ENCODE measurements at regions not wholly inside any gene's neighbourhood (a gene's known extent, or its start where the extent isn't known, plus 50 kb on each side); places are given as distances from the start of the nearest gene placed in this dataset.
A peak's percentile ranks its signal among the peaks of the same experiment; 100 is the strongest.

DNA sequence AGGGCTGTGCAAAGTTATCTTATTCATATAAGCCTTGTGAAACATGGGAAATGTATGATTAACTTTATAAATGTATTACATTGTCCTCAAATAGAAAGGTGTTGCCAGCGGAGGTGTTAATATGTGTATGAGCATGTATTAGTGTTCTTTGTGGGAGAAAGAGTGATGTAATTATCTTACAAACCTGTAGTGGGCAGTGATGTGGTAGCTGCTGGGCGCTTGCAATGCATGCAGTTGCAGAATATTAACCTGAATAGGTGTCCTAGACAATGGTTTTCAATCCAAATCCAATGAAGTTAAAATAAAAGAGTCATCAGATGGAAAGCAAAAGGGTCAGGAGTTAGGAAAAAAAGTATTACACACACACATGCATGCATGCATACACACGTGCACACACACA lies 881.3 kb upstream of the CADM2 start:
- no peak for FAIRE-seq

DNA sequence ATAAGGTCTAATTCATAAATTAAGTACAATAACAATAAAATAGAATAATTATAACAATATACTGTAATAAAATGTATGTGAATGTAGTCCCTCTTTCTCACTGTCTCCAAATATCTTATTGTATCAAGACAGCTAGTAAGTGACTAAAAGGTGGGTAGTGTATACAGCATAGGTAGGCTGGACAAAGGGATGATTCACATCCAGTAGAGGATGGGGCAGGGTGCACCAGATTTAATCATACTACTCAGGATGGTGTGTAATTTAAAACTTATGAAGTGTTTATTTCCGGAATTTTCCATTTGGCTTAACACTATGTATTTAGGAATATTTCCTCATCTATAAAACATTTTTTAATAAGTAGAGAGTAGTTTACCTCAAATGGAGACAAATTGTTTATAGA lies 876.1 kb upstream of the CADM2 start:
- FAIRE-seq = no peak

DNA sequence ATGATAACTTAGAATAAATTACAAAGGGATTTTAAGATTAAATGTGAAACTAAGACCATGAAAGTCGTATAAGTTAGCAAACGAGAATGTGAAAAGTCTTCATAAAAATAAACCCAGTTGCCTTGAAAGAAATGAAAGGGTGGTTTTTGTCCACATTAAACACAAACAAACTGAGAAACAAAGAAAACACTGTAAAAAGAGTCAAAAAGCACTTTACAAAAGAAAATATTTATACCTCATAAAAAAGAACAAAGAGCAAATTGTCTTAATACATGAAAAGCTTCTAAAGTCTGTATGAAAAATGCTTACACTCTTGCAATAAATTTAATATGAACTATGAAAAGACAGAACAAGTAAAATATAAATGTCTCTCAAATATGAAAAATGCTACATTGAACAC lies 865.9 kb upstream of the CADM2 start:
- no peak for FAIRE-seq

DNA sequence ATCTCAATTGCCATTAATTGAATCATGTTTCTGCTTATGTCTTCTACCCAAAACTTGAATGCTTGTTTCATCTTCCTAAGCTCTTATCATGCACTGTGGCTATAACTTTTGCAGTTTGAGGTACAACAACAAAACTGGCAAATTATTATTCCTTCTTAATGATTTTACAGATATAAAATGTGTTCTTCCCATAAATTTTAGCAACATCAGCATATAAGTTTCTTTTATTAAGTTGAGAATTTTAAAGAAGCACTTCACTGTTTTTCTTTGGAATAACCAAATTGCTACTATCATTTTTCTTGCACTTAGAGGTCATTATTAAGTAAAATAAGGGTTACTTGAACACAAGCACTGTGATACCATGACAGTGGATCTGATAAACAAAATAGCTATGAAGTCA lies 862.6 kb upstream of the CADM2 start:
- FAIRE-seq = no peak

DNA sequence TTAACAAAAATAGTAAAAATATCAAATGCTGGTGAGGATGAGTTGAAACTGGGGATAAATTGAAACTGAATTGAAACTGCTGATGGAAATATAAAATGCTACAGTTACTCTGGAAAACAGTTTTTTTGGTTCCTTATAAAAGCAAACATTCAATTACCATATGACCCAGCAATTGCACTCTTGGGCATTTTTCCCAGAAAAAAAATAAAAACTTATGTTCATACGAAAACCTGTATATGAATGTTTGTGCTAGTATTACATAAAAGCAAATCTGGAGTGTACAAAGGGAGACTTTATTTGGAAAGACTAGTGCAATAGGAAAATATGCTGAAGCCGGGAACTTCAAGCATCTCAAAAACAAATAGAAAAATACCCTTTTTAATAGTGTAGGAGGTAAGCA lies 857.9 kb upstream of the CADM2 start:
- FAIRE-seq = peak; percentile 63

DNA sequence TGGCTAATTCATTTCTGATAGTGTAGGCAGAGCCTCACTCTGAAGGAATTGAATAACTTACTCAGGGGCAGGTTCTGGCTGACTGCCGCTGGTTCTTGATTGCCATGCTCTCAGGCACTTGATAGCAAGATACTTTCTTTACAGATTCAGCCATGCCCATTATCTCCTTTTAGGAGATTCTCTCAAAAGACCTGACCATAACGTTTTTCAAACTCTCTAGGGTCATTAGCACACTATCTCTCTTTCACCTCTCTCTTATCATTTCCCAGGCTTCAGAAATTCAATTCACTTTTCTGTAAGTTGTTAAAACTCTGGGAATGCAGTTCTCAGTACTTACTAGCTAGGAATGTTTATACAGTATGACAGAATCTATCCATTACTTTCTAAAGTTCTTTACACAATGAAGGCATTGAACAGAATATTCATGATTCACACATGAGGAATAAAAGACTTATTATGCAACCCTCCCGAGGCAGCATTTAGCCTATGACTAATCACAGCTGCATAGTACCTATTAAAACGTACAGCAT lies 850.3 kb upstream of the CADM2 start:
- peak; percentile 99 for FAIRE-seq

DNA sequence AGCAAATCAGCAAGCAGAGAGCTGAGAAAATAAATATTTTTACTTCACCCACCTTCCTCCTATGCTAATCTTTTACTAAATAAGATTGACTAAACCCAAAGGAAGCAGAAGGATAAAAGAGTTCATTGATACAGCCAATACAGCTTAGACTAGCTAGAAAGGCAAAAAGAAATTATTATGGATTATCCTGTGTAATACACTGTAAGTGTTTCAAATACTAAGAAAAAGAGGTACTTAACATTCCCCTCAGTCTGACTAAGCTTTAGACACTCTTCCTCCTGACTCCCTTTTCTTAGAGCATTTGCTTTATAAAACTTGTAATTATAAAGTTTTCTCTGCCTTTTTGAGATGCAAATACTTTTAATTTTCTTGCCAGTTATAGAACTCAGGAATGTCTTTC lies 848.9 kb upstream of the CADM2 start:
- FAIRE-seq = no peak

DNA sequence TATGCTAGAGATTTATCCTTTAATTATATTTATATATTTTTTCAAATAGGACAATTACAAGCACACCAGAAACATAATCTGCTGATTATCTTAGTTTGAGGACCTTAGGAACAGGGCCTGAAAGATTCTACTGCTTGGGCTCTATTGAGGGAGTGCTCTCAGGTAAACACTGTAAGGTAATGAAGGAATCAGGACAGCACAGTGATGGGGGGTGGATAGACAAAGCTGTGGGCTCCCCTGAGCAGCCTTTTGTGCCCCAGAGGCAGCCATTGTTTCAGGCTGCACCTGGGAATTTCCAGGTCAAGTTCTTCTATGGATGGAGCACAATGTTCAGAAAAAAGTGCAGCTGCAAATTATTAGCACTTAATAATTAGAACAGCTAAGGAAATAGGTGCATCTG lies 848.0 kb upstream of the CADM2 start:
- FAIRE-seq = no peak

DNA sequence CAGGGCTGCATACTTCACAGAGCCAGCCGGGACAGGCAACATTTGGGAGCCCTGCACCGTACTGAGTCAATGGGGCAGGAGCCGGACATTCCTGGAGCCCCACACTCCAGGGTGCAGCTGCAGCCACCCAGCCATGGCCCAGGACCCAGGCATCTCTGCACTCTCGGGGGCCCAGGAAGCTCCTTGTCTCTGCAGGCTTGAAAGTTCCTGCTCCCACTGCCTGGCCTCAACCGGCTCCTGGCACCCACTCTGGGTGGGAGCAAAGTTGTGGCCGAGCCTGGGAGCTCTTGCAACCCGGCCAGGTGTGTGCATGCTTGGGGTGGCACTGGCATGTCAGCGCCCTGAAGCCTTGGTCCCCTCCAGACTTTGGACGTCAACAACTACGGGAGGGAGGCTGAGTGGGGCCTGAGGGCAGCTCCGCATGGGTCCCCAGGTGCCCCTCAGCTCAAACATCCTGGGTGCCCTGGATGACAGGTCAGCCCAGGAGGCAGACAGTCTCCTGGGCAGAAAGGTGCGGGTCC lies 833.5 kb upstream of the CADM2 start:
- FAIRE-seq = no peak

DNA sequence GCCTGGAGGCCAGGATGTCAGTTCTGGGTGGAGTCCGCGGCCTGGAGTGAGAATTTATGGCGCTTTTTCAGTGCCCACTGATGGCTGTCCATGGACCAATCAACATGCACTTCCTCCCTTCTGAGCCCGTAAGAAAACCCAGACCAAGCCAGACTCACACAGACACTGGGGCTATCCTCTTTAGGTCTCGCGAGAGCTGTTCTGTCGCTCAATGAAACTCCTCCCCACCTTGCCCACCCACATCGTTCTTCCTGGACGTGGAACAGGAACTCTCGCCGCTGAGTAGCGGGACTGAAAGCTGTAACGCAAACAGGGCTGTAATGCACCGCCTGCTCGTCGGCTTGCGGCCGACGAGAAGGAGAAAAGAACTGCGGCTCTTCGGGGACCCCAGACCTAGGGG lies 833.0 kb upstream of the CADM2 start:
- no peak for FAIRE-seq

DNA sequence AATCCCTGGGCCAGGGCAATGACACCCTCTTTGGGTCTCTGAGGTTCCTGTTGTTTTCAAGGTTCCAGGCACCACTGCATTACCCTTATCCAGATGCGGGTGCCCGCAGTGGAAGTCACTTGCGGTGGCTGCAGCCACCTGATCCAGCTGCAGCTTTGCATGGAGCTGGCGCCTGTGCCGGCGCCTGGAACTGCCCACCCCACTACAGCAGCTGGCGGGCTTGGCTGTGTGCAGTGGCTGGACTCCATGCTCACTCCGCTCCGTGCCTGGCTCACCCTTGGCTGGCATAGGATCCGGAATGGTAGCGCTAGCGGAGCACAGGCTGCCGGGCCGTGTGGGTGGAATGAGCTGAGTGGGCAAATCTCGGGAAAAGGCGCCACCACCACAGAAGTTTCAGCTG lies 832.6 kb upstream of the CADM2 start:
- no peak for FAIRE-seq

DNA sequence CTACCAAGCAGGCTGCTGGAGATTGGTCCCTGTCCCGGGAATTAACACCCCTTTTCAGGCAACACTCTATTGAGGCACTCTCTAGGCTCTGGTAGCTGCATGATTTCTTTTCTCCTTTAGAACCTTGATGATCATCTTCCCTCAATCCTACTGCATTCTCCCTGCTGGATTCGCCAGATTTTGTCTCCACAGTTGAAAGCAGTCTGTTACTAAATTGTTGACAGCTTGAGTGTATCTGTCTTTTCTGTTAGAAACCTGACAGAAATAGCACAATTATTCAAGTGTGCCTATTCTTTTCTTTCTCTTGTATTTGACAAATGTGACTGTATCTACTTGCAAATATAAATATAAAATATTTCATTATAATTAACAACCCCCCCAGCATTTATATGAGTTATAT lies 830.8 kb upstream of the CADM2 start:
- FAIRE-seq = no peak

DNA sequence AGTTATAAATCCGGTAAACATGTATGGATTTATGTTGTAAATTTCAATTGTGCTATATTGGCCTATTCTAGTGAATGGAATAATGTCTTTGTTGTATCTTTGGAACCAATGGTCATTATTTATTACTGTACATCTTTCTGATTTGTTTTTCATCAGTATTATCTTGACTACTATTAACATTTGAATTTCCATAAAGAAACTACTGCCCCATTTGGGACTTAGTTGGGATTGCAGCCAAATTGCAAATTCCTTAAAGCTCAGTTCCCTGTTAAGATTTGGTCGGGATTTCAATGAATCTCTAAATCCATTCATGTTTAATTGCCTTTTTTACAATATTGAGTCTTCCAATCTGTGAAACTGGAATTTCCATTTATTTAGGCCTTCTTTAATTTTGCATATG lies 822.4 kb upstream of the CADM2 start:
- no peak for FAIRE-seq

DNA sequence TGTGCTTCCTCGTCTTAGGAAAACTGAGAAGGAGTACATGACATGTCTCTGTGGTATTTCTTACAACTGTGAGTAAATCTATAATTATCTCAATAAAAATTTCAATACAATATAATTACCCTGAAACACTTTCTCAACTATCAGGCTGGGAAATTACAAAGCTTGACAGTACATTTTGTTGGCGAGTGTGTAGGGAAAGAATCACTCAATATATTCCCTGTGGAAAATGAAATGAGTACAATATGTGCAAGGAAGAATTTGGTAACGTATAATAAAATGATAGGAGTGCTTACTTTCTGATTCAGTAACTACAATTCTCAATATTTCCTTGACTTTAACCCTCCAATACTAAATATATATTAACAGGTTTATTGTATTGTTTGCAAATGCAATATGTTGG lies 818.2 kb upstream of the CADM2 start:
- FAIRE-seq = peak; percentile 56

DNA sequence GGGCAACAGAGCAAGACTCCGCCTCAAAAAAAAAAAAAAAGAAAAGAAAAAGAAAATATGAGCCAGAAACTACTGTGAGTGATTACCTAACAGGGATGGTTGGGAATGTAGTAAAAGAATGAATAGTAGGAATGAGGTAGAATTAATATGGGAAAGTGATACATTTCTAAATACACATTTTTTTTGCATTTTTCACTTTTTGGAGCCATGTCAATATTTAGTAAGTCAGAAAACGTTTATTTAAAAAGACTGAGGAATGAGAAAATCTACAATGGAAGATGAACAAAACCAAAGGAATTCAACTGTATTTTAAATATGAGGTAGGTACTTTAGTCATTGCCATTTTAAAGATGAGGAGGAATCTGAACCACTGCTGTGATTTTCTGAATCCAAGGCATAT lies 817.2 kb upstream of the CADM2 start:
- no peak for FAIRE-seq

DNA sequence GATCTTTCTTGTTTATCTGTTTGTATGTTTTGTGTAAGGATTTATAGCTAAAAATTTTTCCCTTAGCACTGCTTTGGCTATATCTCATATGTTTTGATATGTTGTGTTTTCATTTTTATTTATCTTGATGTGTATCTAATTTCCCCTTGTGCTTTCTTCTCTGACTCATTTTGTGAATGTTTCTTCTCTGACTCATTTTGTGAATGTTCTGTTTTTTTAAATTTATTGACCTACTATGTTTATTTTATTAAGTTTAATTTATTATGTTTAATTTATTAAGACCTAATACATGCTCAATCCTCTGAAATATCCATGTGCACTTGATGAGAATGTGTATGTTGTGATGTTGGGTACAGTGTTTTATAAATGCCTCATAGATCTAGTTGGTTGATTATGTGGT lies 793.5 kb upstream of the CADM2 start:
- FAIRE-seq = no peak

DNA sequence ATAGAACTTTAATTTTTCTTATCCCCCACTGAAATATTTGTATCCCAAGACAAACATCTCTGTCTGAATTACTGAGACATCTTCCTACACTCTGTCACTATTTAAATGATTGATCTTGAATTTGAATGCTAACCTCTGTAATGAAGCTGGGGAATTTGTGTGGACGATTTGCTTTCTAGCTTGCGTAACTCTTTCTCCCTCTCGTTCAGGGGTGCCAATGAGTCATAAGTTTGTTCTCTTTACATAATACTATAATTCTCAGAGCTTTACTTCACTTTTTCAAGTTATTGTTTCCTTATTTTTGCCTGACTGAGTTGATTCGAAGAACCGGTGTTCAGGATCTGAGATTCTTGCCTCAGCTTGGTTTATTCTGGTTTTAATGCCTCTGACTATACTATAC lies 783.3 kb upstream of the CADM2 start:
- no peak for FAIRE-seq

DNA sequence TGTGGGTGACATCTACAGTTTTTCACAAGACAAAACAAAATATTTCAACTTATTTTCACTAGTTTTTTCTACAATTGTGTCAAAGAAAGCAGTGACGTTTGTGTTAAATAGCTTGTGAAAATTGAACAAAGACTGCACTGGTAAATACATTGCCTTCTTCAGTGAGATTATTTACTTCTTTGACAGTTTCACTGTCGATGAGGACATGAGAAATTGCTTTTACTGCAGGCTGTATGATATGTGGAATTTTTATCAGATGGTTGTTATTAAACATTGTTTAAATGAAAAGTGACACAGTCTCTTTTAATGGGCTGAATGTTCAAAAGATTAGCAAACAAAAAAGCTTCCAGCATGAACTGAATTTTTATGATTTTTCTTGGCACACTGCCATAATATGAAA lies 773.9 kb upstream of the CADM2 start:
- FAIRE-seq = no peak

DNA sequence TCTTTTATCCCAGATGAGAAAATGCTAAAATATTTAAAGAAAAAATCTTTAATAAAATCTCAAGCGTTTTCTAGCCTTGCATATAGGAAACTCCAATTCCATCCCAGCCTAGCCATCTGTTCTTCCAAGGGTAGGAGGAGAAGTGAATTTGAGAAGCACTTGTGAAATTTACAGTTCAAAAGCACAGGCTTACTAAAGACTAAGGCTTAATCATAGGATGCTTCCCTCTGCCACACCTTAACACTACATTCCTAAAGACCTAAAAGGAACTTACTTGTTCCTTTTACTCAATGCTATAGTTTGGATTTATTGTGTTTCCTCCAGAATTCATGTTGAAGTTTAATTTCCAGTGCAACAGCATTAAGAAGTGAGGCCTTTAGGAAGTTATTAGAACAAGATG lies 764.8 kb upstream of the CADM2 start:
- no peak for FAIRE-seq

DNA sequence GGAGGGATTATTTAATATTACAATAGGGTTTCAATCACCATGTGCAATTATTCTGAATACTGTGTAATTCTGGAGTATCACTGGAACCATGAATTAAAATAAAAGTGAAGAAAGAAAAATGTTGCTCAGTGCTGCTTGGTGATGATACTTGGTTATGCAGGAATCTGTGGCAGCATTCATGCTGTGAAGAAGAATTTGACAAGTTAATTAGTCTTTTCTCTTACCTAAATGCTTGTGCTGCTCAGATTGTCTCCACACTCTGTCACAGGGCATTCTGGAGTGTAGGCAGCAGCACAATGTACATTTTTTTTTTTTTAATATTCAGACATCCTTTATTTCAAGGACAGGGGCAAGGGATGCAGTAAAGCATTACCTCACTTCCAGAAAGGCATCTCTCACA lies 749.3 kb upstream of the CADM2 start:
- no peak for FAIRE-seq

DNA sequence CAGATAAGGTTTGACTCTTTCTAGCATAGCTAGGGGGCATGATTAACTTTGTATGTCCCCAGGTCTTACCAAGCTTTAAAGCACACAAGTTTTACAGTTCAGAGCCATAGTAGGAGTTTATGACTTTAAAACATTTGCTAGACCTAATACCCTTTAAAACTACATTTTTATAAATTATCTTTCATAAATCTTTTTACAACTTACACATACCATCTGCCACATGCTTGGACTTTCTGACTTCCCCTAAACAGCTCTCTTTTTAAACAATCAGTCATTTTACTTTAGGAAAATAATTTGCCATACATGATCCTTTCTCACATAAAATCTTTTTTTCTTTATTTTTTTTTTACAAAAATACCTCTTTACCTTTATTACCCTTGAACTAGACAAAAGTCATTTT lies 735.3 kb upstream of the CADM2 start:
- FAIRE-seq = no peak

DNA sequence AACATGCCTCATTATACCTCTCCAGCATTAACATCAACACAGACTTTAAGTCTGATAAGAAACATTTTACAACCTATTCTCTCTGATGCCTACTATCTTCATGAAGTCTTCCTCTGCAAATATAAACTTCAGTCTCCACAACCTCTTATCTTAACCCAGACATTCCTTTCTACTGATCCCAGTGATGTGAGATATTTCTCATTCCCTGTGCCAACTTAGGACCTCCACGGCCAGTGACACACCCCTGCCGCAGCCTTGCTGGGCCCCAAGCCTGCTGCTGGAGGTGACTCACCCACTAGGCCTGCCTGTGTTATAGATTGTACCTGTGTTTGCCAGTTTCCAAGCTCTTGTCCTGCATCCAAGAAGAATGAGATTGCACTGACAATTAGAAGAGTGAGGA lies 734.5 kb upstream of the CADM2 start:
- no peak for FAIRE-seq

DNA sequence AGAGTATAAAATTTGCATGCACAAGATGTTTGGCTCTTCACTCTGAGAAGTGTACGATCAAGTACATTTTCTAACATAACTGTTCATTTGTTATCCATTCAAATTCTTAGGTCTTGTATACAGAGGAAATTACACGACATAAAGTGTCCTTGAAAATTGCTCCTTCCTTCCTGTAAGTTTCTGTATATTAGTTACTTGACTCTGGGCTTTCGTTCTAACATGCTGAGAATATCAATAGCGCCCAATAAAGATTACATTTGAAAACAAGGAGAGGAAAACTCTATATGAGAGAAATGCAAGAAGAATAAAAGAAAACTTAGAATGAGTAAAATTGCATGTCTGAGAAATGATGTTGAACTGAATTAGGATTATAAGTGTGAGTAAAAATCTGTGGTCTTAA lies 722.5 kb upstream of the CADM2 start:
- no peak for FAIRE-seq

DNA sequence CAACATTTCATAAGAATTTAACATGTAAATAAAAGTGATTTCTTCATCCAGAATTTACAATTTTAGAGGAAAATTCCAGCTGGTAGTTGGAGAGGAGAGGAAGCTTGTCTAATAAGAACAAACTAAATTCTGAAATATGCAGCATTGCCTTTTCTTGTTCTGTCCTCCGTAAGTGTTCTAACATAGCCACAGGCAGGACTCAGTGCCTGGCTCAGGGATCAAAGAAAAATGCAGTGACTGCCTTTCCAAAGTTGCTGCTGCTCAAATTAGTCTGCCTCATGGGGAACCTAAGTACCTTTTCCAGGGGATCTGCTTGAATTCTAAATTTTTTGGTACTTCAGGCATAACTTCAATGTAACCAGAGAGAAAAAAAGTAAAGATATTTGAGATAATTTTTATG lies 713.0 kb upstream of the CADM2 start:
- FAIRE-seq = no peak

DNA sequence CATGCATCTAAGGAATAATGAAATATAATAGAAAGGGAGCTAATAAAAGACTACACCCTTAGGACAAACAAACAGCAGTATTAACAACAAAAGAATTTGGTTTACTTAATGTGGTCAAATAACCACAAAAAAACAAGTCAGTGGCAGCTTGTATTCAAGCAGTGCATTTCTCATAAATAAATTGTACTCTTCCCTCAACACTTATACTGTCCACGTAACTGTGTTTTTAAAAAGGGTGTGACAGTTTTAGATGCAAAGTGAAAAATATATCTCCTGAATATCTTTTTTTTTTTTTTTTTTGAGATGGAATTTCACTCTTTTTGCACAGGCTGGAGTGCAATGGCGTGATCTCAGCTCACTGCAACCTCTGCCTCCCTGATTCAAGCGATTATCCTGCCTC lies 698.2 kb upstream of the CADM2 start:
- FAIRE-seq = no peak

DNA sequence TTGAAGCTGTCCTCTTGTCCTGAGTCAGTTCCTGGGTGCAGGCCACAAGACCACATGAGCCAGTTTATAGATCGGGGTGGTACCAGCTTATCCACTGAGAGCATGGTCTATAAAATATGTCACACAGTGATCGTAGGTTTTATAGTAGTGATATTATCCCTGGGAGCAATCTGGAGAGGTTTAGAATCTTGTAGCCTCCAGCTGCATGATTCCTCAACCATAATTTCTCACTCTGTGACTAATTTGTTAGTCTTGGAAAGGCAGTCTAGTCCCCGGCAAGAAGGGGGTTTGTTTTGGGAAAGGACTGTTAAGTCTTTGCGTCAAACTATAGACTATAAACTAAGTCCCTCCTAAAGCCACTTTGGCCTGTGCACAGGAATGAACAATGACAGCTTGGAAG lies 693.0 kb upstream of the CADM2 start:
- no peak for FAIRE-seq
